Naive thymus-derived CD4-positive, alpha-beta T cell (primary cell): ENCODE measurements at regions not wholly inside any gene's neighbourhood (a gene's known extent, or its start where the extent isn't known, plus 50 kb on each side); places are given as distances from the start of the nearest gene placed in this dataset.

ENCODE experiments used
- ATAC-seq: fragments of 150-1000 bp; cut with Tn5 transposase; 2 replicates; pipeline ENCODE4 v1.10.0; 2021; ENCODE audit warnings: mild to moderate bottlenecking, moderate library complexity
- CTCF ChIA-PET: fragments of 350-600 bp; sonication (Branson Sonifier 250); formaldehyde crosslinking; loops from one replicate; lab custom pipeline; 2021; ENCODE audit warnings: antibody characterized with exemption; lab: Charles Lee
- POLR2A ChIA-PET: fragments of 350-600 bp; sonication (Branson Sonifier 250); formaldehyde crosslinking; loops from one replicate; lab custom pipeline; 2021; ENCODE audit warnings: antibody characterized with exemption, inconsistent platforms; lab: Charles Lee
- DNase-seq, 9 donors: peaks; one replicate each; pipeline versions ENCODE4 v3.0.0 to v3.0.0-alpha.2; 2020 to 2022; ENCODE audit warnings: mixed read lengths in 1 of 9
- H3K27ac ChIP-seq: one replicate; pipeline ENCODE4 v1.7.0; 2013; ENCODE audit warnings: mild to moderate bottlenecking, low read depth, low read length, moderate library complexity
- H3K27me3 ChIP-seq, 2 donors: one replicate each; pipeline ENCODE4 v1.7.0; 2013; ENCODE audit warnings: low read length in 2 of 2, mild to moderate bottlenecking in 2 of 2, moderate library complexity in 2 of 2; ENCODE audit not compliant: control insufficient read depth in 2 of 2, insufficient read depth in 2 of 2
- H3K36me3 ChIP-seq, 3 experiments: 1 replicate in 2 of 3; 2 replicates in 1 of 3; pipeline ENCODE4 v1.7.0; 2013; ENCODE audit warnings: low read length in 3 of 3, mild to moderate bottlenecking in 3 of 3, moderate library complexity in 1 of 3; ENCODE audit not compliant: insufficient read depth in 3 of 3, control insufficient read depth in 2 of 3
- H3K4me1 ChIP-seq, 2 donors: one replicate each; pipeline ENCODE4 v1.7.0; 2013; ENCODE audit warnings: low read length in 2 of 2, mild to moderate bottlenecking in 2 of 2, moderate library complexity in 1 of 2; ENCODE audit not compliant: control insufficient read depth in 2 of 2, insufficient read depth in 2 of 2
- H3K4me3 ChIP-seq: 2 replicates; pipeline ENCODE4 v1.7.0; 2013; ENCODE audit warnings: mild to moderate bottlenecking, low read length
- H3K9me3 ChIP-seq, 3 experiments: 1 replicate in 2 of 3; 2 replicates in 1 of 3; pipeline ENCODE4 v1.7.0; 2013; ENCODE audit warnings: low read length in 3 of 3; ENCODE audit not compliant: control insufficient read depth in 2 of 3
- H3K27ac Mint-ChIP-seq, 9 donors: one replicate each; pipeline ENCODE4 v1.8.0; 2020 to 2022; ENCODE audit warnings: mixed read lengths in 9 of 9, mild to moderate bottlenecking in 8 of 9, moderate library complexity in 5 of 9, inconsistent platforms in 2 of 9
- H3K27me3 Mint-ChIP-seq, 5 donors: one replicate each; pipeline ENCODE4 v1.8.0; 2021 to 2022; ENCODE audit warnings: mixed read lengths in 5 of 5, mild to moderate bottlenecking in 1 of 5
- H3K36me3 Mint-ChIP-seq, 5 donors: one replicate each; pipeline ENCODE4 v1.8.0; 2020 to 2022; ENCODE audit warnings: mixed read lengths in 5 of 5, mild to moderate bottlenecking in 3 of 5, inconsistent platforms in 1 of 5
- H3K4me1 Mint-ChIP-seq, 7 donors: one replicate each; pipeline ENCODE4 v1.8.0; 2020 to 2022; ENCODE audit warnings: mixed read lengths in 7 of 7, mild to moderate bottlenecking in 3 of 7, inconsistent platforms in 1 of 7
- H3K4me3 Mint-ChIP-seq, 10 donors: one replicate each; pipeline ENCODE4 v1.8.0; 2020 to 2022; ENCODE audit warnings: mild to moderate bottlenecking in 10 of 10, mixed read lengths in 10 of 10, moderate library complexity in 6 of 10, inconsistent platforms in 2 of 10
- H3K9me3 Mint-ChIP-seq, 11 donors: one replicate each; pipeline ENCODE4 v1.8.0; 2020 to 2022; ENCODE audit warnings: mixed read lengths in 11 of 11, mild to moderate bottlenecking in 4 of 11, inconsistent platforms in 1 of 11, moderate library complexity in 1 of 11
- intact Hi-C, 2 donors: fragments of 100-400 bp; cut with micrococcal nuclease; formaldehyde crosslinking; loops; one replicate each; pipeline ENCODE4 v1.15.1; 2023

GRCh38 chr12:115583591-115583990 is 693.9 kb downstream of the MED13L start:
- CTCF ChIA-PET = no interaction called here
- Mint-ChIP-seq H3K27ac (no peak overlapping the region), H3K27me3 (peaks cover 0 to 13% (median 7%) of the 10 kb centered on the region in 5 donors), H3K36me3 (no peaks in the 10 kb centered on the region), H3K4me1 (no peaks in the 10 kb centered on the region), H3K9me3 (peaks cover 0 to 15% (median 3%) of the 10 kb centered on the region in 11 donors), H3K4me3 (no peak overlapping the region)
- no peak overlapping the region for H3K4me3 ChIP-seq
- H3K27me3 ChIP-seq = no peaks in the 10 kb centered on the region
- POLR2A ChIA-PET = no interaction called here
- intact Hi-C loops = no loop called here
- no peak overlapping the region for H3K27ac ChIP-seq
- H3K9me3 ChIP-seq = peaks cover 0 to 3% (median 0%) of the 10 kb centered on the region in 3 experiments
- H3K4me1 ChIP-seq = no peaks in the 10 kb centered on the region
- H3K36me3 ChIP-seq = no peaks in the 10 kb centered on the region
- no peak for DNase-seq
- ATAC-seq = no peak

- CTCF ChIA-PET = no interaction called here
- peaks cover 0 to 3% (median 0%) of the 10 kb centered on the region in 3 experiments for H3K9me3 ChIP-seq
- ATAC-seq (no peak), DNase-seq (no peak)
- no peaks in the 10 kb centered on the region for H3K27me3 ChIP-seq
- intact Hi-C loops = no loop called here
- H3K9me3 Mint-ChIP-seq = peaks cover 0 to 5% (median 0%) of the 10 kb centered on the region in 11 donors
- no peak overlapping the region for H3K27ac Mint-ChIP-seq
- H3K4me1 ChIP-seq = no peaks in the 10 kb centered on the region
- POLR2A ChIA-PET = no interaction called here
- peaks cover 0 to 15% (median 4%) of the 10 kb centered on the region in 5 donors for H3K27me3 Mint-ChIP-seq
- no peak overlapping the region for H3K4me3 ChIP-seq
- H3K4me1 Mint-ChIP-seq = no peaks in the 10 kb centered on the region
- no peak overlapping the region for H3K4me3 Mint-ChIP-seq
- no peaks in the 10 kb centered on the region for H3K36me3 ChIP-seq
- H3K27ac ChIP-seq = no peak overlapping the region
- H3K36me3 Mint-ChIP-seq = no peaks in the 10 kb centered on the region
These were observed 700.1 kb downstream of the MED13L start for GRCh38 chr12:115577401-115577800.

- Mint-ChIP-seq H3K36me3 (peaks cover 0 to 5% (median 0%) of the 10 kb centered on the region in 5 donors), H3K4me1 (no peaks in the 10 kb centered on the region), H3K9me3 (peaks cover 0 to 11% (median 5%) of the 10 kb centered on the region in 11 donors), H3K27me3 (peaks cover 0 to 18% (median 0%) of the 10 kb centered on the region in 5 donors), H3K27ac (no peak overlapping the region), H3K4me3 (no peak overlapping the region)
- DNase-seq (no peak), ATAC-seq (no peak)
- Histone ChIP-seq H3K27ac (no peak overlapping the region), H3K27me3 (no peaks in the 10 kb centered on the region), H3K9me3 (no peaks in the 10 kb centered on the region), H3K4me3 (no peak overlapping the region), H3K36me3 (no peaks in the 10 kb centered on the region), H3K4me1 (no peaks in the 10 kb centered on the region)
- CTCF ChIA-PET = no interaction called here
- POLR2A ChIA-PET = no interaction called here
- intact Hi-C loops = no loop called here
These were observed 702.7 kb downstream of the MED13L start for GRCh38 chr12:115574826-115575225.

- no peaks in the 10 kb centered on the region for H3K4me1 Mint-ChIP-seq
- ATAC-seq = no peak
These were observed 705.1 kb downstream of the MED13L start for GRCh38 chr12:115572440-115572839.

GRCh38 chr12:115571446-115571845 is 706.0 kb downstream of the MED13L start:
- H3K4me3 ChIP-seq = no peak overlapping the region
- Mint-ChIP-seq H3K27me3 (peaks cover 0 to 11% (median 0%) of the 10 kb centered on the region in 5 donors), H3K4me3 (no peak overlapping the region), H3K36me3 (peaks cover 0 to 5% (median 0%) of the 10 kb centered on the region in 5 donors), H3K9me3 (peaks cover 0 to 11% (median 2%) of the 10 kb centered on the region in 11 donors), H3K4me1 (no peaks in the 10 kb centered on the region), H3K27ac (no peak overlapping the region)
- no peak overlapping the region for H3K27ac ChIP-seq
- ChIA-PET POLR2A (no interaction called here), CTCF (no interaction called here)
- intact Hi-C loops = no loop called here
- H3K9me3 ChIP-seq = no peaks in the 10 kb centered on the region
- ATAC-seq (no peak), DNase-seq (no peak)
- no peaks in the 10 kb centered on the region for H3K4me1 ChIP-seq
- H3K36me3 ChIP-seq = no peaks in the 10 kb centered on the region
- no peaks in the 10 kb centered on the region for H3K27me3 ChIP-seq

More at GRCh38 chr12:115572440-115572839, 705.1 kb downstream of the MED13L start:
- intact Hi-C loops = no loop called here
- Histone ChIP-seq H3K36me3 (no peaks in the 10 kb centered on the region), H3K4me1 (no peaks in the 10 kb centered on the region), H3K27me3 (no peaks in the 10 kb centered on the region), H3K9me3 (no peaks in the 10 kb centered on the region), H3K4me3 (no peak overlapping the region), H3K27ac (no peak overlapping the region)
- no peak overlapping the region for H3K4me3 Mint-ChIP-seq
- DNase-seq = no peak
- peaks cover 0 to 5% (median 0%) of the 10 kb centered on the region in 5 donors for H3K36me3 Mint-ChIP-seq
- peaks cover 0 to 13% (median 0%) of the 10 kb centered on the region in 5 donors for H3K27me3 Mint-ChIP-seq
- CTCF ChIA-PET = no interaction called here
- peaks cover 0 to 11% (median 5%) of the 10 kb centered on the region in 11 donors for H3K9me3 Mint-ChIP-seq
- no peak overlapping the region for H3K27ac Mint-ChIP-seq
- POLR2A ChIA-PET = no interaction called here

DNA sequence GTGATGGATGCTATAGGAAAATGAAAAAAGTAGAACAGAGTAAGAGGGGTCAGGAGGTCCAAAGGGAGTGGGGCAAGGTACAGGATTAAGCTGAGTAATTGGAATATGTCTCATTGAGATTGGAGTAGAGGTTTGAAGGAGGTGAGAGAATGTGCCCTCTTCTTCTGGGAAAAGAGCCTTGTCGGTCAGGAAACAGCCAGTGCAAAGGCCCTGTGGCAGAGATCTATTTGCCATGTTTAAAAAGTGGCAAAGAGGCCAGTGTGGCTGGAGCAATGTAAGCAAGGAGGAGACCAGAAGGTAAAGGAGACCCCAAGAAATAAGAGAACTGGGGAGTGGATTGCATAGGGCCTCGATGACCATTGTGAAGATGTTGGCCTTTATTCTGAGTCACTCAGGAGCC is 706.5 kb downstream of the MED13L start:
- Histone ChIP-seq H3K36me3 (no peaks in the 10 kb centered on the region), H3K27ac (no peak overlapping the region), H3K9me3 (no peaks in the 10 kb centered on the region), H3K4me3 (no peak overlapping the region), H3K27me3 (no peaks in the 10 kb centered on the region), H3K4me1 (no peaks in the 10 kb centered on the region)
- Mint-ChIP-seq H3K27ac (no peak overlapping the region), H3K9me3 (peaks cover 0 to 11% (median 2%) of the 10 kb centered on the region in 11 donors), H3K4me3 (no peak overlapping the region), H3K27me3 (peaks cover 0 to 9% (median 0%) of the 10 kb centered on the region in 5 donors), H3K4me1 (no peaks in the 10 kb centered on the region), H3K36me3 (peaks cover 0 to 5% (median 0%) of the 10 kb centered on the region in 5 donors)
- ATAC-seq (no peak), DNase-seq (no peak)
- ChIA-PET CTCF (no interaction called here), POLR2A (no interaction called here)
- intact Hi-C loops = no loop called here

DNA sequence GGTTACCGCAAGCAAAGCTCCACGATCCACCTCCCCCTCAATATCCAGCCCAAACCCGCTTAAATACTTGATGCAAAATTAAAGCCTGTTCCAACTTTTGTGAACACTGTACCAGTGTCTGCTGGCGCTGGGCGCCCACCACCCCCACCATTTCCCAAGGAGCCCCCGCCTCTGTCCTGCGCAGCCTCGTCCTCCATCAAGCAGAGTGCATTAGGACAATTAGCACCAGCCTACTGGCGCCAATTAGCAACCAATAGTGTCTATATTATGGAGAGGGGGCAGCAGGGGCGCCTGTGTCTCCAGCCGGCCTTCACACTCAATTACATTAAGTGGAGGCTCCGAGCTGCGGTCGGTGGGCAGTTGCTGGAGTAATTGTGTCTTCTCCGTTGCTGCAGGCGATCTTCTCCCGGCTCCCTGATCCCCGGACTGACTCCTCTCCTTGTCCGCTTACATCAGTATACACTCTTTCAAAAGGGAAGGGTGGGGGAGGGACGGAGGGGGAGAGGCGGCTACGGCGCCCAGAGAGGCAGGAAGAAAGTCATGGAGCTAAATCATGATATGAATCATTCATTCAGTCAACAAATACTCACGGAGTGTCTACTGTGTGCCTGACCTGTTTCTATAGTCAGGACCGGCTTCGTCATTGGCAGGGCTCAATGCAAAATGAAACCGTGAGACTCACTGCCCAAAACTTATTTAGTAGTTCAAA is 707.3 kb downstream of the MED13L start:
- intact Hi-C loops = no loop called here
- CTCF ChIA-PET = no interaction called here

More for the DNA sequence above, 707.3 kb downstream of the MED13L start:
- Histone ChIP-seq H3K27me3 (no peaks in the 10 kb centered on the region), H3K9me3 (no peaks in the 10 kb centered on the region), H3K36me3 (no peaks in the 10 kb centered on the region), H3K4me1 (no peaks in the 10 kb centered on the region), H3K4me3 (no peak overlapping the region), H3K27ac (no peak overlapping the region)
- no peaks in the 10 kb centered on the region for H3K4me1 Mint-ChIP-seq
- POLR2A ChIA-PET = no interaction called here
- peaks cover 0 to 9% (median 0%) of the 10 kb centered on the region in 5 donors for H3K27me3 Mint-ChIP-seq
- H3K4me3 Mint-ChIP-seq = no peak overlapping the region
- H3K27ac Mint-ChIP-seq = no peak overlapping the region
- ATAC-seq = no peak
- H3K9me3 Mint-ChIP-seq = peaks cover 0 to 11% (median 2%) of the 10 kb centered on the region in 11 donors
- DNase-seq = no peak
- peaks cover 0 to 5% (median 0%) of the 10 kb centered on the region in 5 donors for H3K36me3 Mint-ChIP-seq
